ENCODE measurements at regions not wholly inside any gene's neighbourhood (a gene's known extent, or its start where the extent isn't known, plus 50 kb on each side); places are given as distances from the start of the nearest gene placed in this dataset.
"Not testable (repeated sequence)": the region's sequence is repeated elsewhere in the genome, so short reads cannot be mapped to it uniquely, and the experiment has no call there.

DNA sequence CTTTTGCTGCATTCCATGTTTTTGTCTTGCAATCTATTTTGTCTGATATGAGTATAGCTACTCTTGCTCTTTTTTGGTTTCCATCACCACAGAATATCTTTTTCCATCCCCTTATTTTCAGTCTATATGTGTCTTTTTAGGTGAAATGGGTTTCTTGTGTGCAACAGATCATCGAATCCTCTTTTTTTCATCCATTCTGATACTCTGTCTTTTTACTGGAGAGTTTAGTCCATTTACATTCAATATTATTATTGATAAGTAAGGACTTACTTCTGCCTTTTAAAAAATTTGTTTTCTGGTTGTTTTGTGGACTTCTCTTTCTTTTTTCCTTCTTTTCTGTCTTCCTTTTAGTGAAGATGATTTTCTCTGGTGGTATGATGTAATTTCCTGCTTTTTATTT lies 64.6 kb upstream of the CD55 start:
- TF ChIP-seq, protein P1, sequence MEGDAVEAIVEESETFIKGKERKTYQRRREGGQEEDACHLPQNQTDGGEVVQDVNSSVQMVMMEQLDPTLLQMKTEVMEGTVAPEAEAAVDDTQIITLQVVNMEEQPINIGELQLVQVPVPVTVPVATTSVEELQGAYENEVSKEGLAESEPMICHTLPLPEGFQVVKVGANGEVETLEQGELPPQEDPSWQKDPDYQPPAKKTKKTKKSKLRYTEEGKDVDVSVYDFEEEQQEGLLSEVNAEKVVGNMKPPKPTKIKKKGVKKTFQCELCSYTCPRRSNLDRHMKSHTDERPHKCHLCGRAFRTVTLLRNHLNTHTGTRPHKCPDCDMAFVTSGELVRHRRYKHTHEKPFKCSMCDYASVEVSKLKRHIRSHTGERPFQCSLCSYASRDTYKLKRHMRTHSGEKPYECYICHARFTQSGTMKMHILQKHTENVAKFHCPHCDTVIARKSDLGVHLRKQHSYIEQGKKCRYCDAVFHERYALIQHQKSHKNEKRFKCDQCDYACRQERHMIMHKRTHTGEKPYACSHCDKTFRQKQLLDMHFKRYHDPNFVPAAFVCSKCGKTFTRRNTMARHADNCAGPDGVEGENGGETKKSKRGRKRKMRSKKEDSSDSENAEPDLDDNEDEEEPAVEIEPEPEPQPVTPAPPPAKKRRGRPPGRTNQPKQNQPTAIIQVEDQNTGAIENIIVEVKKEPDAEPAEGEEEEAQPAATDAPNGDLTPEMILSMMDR (IDR thresholded peaks at IDR 0.05; ENCODE audit: insufficient read depth, low read depth, low read length) = no peak
- no peak for DNase-seq (ENCODE audit: low read depth)
- H3K4me3 ChIP-seq (ENCODE audit: low read depth, low read length) = no peak overlapping the region

DNA sequence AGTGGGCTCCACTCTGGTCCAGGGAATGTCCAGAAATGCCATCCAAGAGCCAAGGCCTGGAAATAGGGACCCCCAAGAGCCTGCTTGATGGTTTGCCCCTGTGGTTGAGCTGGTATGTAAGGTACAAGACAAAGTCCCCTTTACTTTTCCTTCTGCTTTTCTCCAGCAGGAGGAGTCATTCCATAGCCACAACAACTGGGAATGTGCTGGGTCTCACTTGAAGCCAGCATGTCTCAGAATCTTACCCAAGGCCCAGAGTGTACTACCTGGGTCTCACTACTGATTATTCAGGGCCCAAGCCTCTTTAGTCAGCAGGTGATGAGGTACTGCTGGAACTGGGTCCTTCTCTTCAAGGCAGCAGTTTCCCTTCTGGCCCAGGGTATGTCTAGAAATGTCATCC lies 62.1 kb upstream of the CD55 start:
- DNase-seq (ENCODE audit: low read depth) = peak; percentile 61
- TF ChIP-seq, protein P1 (IDR thresholded peaks at IDR 0.05; ENCODE audit: insufficient read depth, low read depth, low read length) = peak; percentile 69
- H3K4me3 ChIP-seq (ENCODE audit: low read depth, low read length) = no peak overlapping the region

DNA sequence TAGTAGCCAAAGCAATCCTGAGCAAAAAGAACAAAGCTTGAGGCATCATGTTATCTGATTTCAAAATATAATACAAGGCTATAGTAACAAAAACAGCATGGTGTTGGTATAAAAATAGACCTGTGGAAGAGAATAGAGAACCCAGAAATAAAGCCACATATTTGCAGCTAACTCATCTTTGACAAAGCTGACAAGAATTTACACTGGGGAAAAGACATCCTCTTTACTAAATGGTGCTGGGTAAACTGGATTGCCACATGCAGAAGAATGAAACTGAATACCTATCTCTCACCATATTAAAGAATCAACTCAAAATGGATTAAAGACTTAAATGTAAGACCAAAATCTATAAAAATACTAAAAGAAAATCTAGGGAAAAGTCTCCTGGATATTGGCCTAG lies 59.5 kb upstream of the CD55 start:
- H3K4me3 ChIP-seq (ENCODE audit: low read depth, low read length) = no peak overlapping the region
- TF ChIP-seq, protein P1 (IDR thresholded peaks at IDR 0.05; ENCODE audit: insufficient read depth, low read depth, low read length) = no peak
- DNase-seq (ENCODE audit: low read depth) = no peak

DNA sequence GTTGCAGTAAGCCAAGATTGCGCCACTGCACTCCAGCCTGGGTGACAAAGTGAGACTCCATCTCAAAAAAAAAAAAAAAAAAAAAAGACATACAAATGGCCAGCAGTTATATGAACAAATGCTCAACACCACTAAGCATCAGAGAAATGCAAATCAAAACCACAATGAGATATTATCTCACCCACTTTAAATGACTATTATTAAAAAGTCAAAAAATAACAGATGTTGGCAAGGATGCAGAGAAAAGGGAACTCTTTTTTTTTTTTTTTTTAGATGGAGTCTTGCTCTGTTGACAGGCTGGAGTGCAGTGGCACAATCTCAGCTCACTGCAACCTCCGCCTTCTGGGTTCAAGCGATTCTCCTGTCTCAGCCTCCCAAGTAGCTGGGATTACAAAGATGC lies 58.6 kb upstream of the CD55 start:
- DNase-seq (ENCODE audit: low read depth); H3K4me3 ChIP-seq (ENCODE audit: low read depth, low read length): not testable (repeated sequence)

DNA sequence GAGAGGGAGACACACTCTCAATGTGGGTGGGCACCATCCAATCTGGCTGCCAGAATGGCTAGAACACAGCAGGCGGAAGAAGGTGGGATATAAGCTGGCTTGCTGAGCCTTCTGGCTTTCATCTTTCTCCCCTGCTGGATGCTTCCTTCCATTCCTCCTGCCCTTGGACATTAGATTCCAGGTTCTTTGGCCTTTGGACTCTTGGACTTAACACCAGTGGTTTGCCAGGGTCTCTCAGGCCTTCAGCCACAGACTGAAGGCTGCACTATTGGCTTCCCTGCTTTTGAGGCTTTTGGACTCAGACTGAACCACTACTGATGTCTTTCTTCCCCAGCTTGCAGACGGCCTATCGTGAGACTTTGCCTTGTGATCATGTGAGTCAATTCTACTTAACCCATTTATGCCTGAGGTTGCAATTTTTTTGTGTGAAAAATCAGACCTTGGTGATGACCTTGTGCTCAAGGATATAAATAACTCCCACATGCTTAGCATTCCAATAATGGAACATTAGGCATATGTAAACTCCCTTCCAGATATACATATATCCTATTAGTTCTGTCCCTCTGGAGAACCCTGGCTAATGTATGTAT lies 56.7 kb upstream of the CD55 start:
- TF ChIP-seq, protein P1 (IDR thresholded peaks at IDR 0.05; ENCODE audit: insufficient read depth, low read depth, low read length) = no peak

DNA sequence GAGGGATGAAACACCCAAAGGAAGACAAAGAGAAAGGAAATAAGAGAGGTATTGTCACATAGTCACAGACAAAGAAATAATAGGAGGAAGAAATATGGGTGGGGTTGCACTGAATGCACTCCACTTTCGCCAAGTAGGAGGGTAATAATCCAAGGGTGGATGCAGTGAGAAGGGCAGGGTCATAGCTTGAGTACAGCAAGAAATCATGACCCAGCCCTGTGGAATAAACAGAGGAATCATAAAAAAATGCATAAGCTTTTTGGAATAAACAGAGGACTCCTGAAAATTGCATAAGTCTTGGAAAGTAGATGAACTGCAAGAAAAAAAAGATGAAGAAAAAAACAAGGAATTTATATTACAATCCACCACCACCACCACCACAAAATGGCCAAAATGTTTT lies 53.1 kb upstream of the CD55 start:
- TF ChIP-seq, protein P1 (IDR thresholded peaks at IDR 0.05; ENCODE audit: insufficient read depth, low read depth, low read length) = no peak
- no peak overlapping the region for H3K4me3 ChIP-seq (ENCODE audit: low read depth, low read length)
- peak; percentile 61 for DNase-seq (ENCODE audit: low read depth)

More for the DNA sequence above, 56.7 kb upstream of the CD55 start:
- H3K4me3 ChIP-seq (ENCODE audit: low read depth, low read length) = no peak overlapping the region
- DNase-seq (ENCODE audit: low read depth) = no peak

DNA sequence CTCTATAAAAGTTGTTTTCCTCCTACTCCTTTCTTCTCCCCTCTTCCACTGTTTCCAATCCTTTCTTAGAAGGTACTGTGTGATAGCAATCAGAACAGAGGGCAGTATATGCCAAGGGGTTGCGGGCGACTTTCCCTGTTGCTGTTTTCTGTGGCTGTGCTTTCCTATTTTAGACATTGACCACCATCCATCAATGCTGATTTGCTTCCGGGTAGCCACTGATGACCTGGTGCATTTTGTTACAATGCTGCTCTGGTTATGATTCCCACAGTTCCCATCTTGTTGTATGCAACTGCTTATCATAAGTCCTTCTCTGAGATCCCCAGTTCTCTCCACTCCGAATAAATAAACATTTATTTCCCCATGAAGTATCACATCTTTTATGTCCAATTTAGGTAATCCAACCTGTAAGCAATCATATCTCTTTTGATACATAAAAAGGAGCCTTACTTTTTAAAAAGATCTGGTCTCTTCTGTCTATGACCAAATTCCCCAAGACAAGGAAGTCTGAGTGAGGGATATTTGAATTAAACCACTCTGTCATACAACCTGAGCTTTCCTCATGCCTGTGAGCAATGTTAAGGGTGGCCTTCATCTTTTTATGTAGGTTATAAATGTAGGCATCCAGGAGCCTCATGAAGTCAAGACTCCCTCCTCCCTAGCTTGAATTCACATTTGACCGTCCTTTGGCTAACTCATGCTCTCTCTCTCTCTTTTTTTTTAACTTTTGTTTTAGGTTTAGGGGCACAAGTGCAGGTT lies 52.5 kb upstream of the CD55 start:
- no peak for DNase-seq (ENCODE audit: low read depth)
- H3K4me3 ChIP-seq (ENCODE audit: low read depth, low read length) = no peak overlapping the region
- TF ChIP-seq, protein P1 (IDR thresholded peaks at IDR 0.05; ENCODE audit: insufficient read depth, low read depth, low read length) = no peak
